ENCODE measurements at regions not wholly inside any gene's neighbourhood (a gene's known extent, or its start where the extent isn't known, plus 50 kb on each side); places are given as distances from the start of the nearest gene placed in this dataset.

DNA sequence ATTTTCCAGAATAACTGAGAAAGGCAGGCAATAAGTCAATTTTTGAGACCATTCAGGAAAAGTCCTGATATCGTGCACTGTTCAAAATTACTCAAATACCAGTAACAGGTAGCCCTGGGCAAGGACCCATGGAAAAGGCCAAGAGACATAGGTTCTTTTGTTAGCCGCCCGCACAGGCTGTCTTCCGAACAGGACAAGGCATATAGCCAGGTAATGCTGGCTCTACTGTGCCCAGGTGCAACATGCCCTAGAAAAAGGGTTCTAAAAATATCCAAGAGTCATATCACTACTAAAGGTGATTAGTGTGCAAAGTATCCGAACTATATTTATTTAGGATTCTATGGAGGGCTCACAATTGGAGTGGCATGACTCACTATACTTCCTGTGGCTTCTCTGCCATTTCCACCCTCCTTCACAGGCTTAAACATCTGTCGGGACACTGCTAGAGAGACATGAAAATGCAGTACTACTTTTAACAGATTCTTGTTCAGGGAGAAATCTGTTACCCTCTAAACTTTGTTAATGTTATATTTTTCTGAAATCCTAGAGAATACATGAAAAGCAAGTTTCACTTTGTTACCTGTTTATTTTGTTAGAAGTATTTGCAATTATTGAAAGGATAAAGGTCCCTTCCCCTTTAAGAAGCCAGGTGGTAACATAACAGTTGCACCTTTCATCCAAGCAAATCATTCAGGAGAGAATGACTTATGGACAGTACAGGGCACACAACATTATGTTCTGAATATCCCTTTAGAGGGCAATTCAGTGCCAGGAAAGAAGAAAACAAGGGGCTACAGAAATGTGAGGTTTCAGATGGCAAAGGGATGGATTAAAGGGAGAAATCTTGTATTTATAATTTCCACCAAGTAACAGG lies 293.3 kb upstream of the THBS1 start:
- TF ChIP-seq TP53 (CRISPR knock-in tag; IDR thresholded peaks at IDR 0.05) (no peak), CHD2 (IDR thresholded peaks at IDR 0.05; ENCODE audit: low read length, partially characterized antibody) (no peak), ESRRA (IDR thresholded peaks at IDR 0.05; ENCODE audit: borderline replicate concordance, low read length) (no peak), SMC3 (IDR thresholded peaks at IDR 0.05) (no peak), RAD21 (conservative IDR thresholded peaks at IDR 0.05 in 1 of 2, IDR thresholded peaks at IDR 0.05 in 1 of 2) (no peak), POLR2A (IDR thresholded peaks at IDR 0.05; ENCODE audit: low read length) (no peak), CBX2 (IDR thresholded peaks at IDR 0.05; ENCODE audit: borderline replicate concordance, low read depth) (no peak)
- TF ChIP-seq, protein P1, sequence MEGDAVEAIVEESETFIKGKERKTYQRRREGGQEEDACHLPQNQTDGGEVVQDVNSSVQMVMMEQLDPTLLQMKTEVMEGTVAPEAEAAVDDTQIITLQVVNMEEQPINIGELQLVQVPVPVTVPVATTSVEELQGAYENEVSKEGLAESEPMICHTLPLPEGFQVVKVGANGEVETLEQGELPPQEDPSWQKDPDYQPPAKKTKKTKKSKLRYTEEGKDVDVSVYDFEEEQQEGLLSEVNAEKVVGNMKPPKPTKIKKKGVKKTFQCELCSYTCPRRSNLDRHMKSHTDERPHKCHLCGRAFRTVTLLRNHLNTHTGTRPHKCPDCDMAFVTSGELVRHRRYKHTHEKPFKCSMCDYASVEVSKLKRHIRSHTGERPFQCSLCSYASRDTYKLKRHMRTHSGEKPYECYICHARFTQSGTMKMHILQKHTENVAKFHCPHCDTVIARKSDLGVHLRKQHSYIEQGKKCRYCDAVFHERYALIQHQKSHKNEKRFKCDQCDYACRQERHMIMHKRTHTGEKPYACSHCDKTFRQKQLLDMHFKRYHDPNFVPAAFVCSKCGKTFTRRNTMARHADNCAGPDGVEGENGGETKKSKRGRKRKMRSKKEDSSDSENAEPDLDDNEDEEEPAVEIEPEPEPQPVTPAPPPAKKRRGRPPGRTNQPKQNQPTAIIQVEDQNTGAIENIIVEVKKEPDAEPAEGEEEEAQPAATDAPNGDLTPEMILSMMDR (IDR thresholded peaks at IDR 0.05), result no peak
- TF ChIP-seq, protein P2, sequence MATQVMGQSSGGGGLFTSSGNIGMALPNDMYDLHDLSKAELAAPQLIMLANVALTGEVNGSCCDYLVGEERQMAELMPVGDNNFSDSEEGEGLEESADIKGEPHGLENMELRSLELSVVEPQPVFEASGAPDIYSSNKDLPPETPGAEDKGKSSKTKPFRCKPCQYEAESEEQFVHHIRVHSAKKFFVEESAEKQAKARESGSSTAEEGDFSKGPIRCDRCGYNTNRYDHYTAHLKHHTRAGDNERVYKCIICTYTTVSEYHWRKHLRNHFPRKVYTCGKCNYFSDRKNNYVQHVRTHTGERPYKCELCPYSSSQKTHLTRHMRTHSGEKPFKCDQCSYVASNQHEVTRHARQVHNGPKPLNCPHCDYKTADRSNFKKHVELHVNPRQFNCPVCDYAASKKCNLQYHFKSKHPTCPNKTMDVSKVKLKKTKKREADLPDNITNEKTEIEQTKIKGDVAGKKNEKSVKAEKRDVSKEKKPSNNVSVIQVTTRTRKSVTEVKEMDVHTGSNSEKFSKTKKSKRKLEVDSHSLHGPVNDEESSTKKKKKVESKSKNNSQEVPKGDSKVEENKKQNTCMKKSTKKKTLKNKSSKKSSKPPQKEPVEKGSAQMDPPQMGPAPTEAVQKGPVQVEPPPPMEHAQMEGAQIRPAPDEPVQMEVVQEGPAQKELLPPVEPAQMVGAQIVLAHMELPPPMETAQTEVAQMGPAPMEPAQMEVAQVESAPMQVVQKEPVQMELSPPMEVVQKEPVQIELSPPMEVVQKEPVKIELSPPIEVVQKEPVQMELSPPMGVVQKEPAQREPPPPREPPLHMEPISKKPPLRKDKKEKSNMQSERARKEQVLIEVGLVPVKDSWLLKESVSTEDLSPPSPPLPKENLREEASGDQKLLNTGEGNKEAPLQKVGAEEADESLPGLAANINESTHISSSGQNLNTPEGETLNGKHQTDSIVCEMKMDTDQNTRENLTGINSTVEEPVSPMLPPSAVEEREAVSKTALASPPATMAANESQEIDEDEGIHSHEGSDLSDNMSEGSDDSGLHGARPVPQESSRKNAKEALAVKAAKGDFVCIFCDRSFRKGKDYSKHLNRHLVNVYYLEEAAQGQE (IDR thresholded peaks at IDR 0.05), result no peak
- TF ChIP-seq, protein P3, sequence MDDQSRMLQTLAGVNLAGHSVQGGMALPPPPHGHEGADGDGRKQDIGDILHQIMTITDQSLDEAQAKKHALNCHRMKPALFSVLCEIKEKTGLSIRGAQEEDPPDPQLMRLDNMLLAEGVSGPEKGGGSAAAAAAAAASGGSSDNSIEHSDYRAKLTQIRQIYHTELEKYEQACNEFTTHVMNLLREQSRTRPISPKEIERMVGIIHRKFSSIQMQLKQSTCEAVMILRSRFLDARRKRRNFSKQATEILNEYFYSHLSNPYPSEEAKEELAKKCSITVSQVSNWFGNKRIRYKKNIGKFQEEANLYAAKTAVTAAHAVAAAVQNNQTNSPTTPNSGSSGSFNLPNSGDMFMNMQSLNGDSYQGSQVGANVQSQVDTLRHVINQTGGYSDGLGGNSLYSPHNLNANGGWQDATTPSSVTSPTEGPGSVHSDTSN (IDR thresholded peaks at IDR 0.05), result no peak

All from A549 (cell line).